HUES48 (cell line): ENCODE measurements at regions not wholly inside any gene's neighbourhood (a gene's known extent, or its start where the extent isn't known, plus 50 kb on each side); places are given as distances from the start of the nearest gene placed in this dataset.

Experiments
- H3K27ac ChIP-seq: one replicate; pipeline ENCODE4 v1.7.0; 2013; ENCODE audit warnings: low read depth, low read length, inconsistent platforms
- H3K27me3 ChIP-seq: 2 replicates; pipeline ENCODE4 v1.6.1; 2013; ENCODE audit warnings: mild to moderate bottlenecking, low read length; ENCODE audit not compliant: control insufficient read depth, insufficient read depth
- H3K36me3 ChIP-seq: 2 replicates; pipeline ENCODE4 v1.6.1; 2013; ENCODE audit warnings: low read length; ENCODE audit not compliant: control insufficient read depth, insufficient read depth
- H3K4me1 ChIP-seq: 2 replicates; pipeline ENCODE4 v1.6.1; 2013; ENCODE audit warnings: mild to moderate bottlenecking, low read length; ENCODE audit not compliant: control insufficient read depth, insufficient read depth
- H3K4me3 ChIP-seq: 2 replicates; pipeline ENCODE4 v1.5.1; 2013; ENCODE audit warnings: mild to moderate bottlenecking, low read depth, low read length
- H3K9ac ChIP-seq: 2 replicates; pipeline ENCODE4 v1.6.1; 2013; ENCODE audit warnings: mild to moderate bottlenecking, low read depth, low read length, moderate library complexity
- H3K9me3 ChIP-seq: 2 replicates; pipeline ENCODE4 v1.6.1; 2013; ENCODE audit warnings: low read length; ENCODE audit not compliant: control insufficient read depth, insufficient read depth

GRCh38 chr13:85367887-85368286 is 431.3 kb downstream of the SLITRK6 start:
- Histone ChIP-seq H3K4me3 (no peak overlapping the region), H3K9me3 (no peaks in the 10 kb centered on the region), H3K36me3 (no peaks in the 10 kb centered on the region), H3K9ac (no peak overlapping the region), H3K4me1 (no peaks in the 10 kb centered on the region), H3K27ac (no peak overlapping the region), H3K27me3 (no peaks in the 10 kb centered on the region)

GRCh38 chr13:85366759-85367417 is 432.3 kb downstream of the SLITRK6 start:
- Histone ChIP-seq H3K9ac (no peak overlapping the region), H3K36me3 (no peaks in the 10 kb centered on the region), H3K27ac (no peak overlapping the region)

GRCh38 chr13:85363504-85363903 is 435.7 kb downstream of the SLITRK6 start:
- Histone ChIP-seq H3K36me3 (no peaks in the 10 kb centered on the region), H3K9ac (no peak overlapping the region), H3K27ac (no peak overlapping the region), H3K4me1 (no peaks in the 10 kb centered on the region), H3K27me3 (no peaks in the 10 kb centered on the region), H3K4me3 (no peak overlapping the region), H3K9me3 (no peaks in the 10 kb centered on the region)

More at GRCh38 chr13:85366759-85367417, 432.3 kb downstream of the SLITRK6 start:
- Histone ChIP-seq H3K9me3 (no peaks in the 10 kb centered on the region), H3K27me3 (no peaks in the 10 kb centered on the region), H3K4me1 (no peaks in the 10 kb centered on the region), H3K4me3 (no peak overlapping the region)

GRCh38 chr13:85362980-85363379 is 436.2 kb downstream of the SLITRK6 start:
- no peaks in the 10 kb centered on the region for H3K9me3 ChIP-seq
- no peak overlapping the region for H3K4me3 ChIP-seq
- H3K9ac ChIP-seq: no peak overlapping the region
- no peaks in the 10 kb centered on the region for H3K36me3 ChIP-seq
- H3K27me3 ChIP-seq: no peaks in the 10 kb centered on the region
- no peak overlapping the region for H3K27ac ChIP-seq
- H3K4me1 ChIP-seq: no peaks in the 10 kb centered on the region

- H3K36me3 ChIP-seq: no peaks in the 10 kb centered on the region
- no peaks in the 10 kb centered on the region for H3K27me3 ChIP-seq
- H3K9me3 ChIP-seq: no peaks in the 10 kb centered on the region
- no peaks in the 10 kb centered on the region for H3K4me1 ChIP-seq
- no peak overlapping the region for H3K27ac ChIP-seq
- H3K9ac ChIP-seq: no peak overlapping the region
- no peak overlapping the region for H3K4me3 ChIP-seq
These were observed 452.0 kb downstream of the SLITRK6 start for GRCh38 chr13:85347251-85347650.

- Histone ChIP-seq H3K27me3 (no peaks in the 10 kb centered on the region), H3K27ac (no peak overlapping the region), H3K36me3 (no peaks in the 10 kb centered on the region), H3K9me3 (no peaks in the 10 kb centered on the region), H3K4me3 (no peak overlapping the region), H3K9ac (no peak overlapping the region), H3K4me1 (no peaks in the 10 kb centered on the region)
These were observed 465.0 kb downstream of the SLITRK6 start for GRCh38 chr13:85334187-85334586.

- Histone ChIP-seq H3K27me3 (no peaks in the 10 kb centered on the region), H3K9me3 (no peaks in the 10 kb centered on the region), H3K4me3 (no peak overlapping the region), H3K9ac (no peak overlapping the region), H3K36me3 (no peaks in the 10 kb centered on the region), H3K27ac (no peak overlapping the region), H3K4me1 (no peaks in the 10 kb centered on the region)
These were observed 465.7 kb downstream of the SLITRK6 start for GRCh38 chr13:85333506-85334020.

GRCh38 chr13:85332615-85333014 is 466.6 kb downstream of the SLITRK6 start:
- no peaks in the 10 kb centered on the region for H3K27me3 ChIP-seq
- no peak overlapping the region for H3K4me3 ChIP-seq
- H3K36me3 ChIP-seq: no peaks in the 10 kb centered on the region
- H3K9ac ChIP-seq: no peak overlapping the region
- no peaks in the 10 kb centered on the region for H3K4me1 ChIP-seq
- H3K27ac ChIP-seq: no peak overlapping the region
- no peaks in the 10 kb centered on the region for H3K9me3 ChIP-seq

GRCh38 chr13:85321734-85322133 is 477.5 kb downstream of the SLITRK6 start:
- no peaks in the 10 kb centered on the region for H3K9me3 ChIP-seq
- no peak overlapping the region for H3K27ac ChIP-seq
- H3K36me3 ChIP-seq: no peaks in the 10 kb centered on the region
- no peaks in the 10 kb centered on the region for H3K4me1 ChIP-seq
- no peak overlapping the region for H3K4me3 ChIP-seq
- H3K27me3 ChIP-seq: no peaks in the 10 kb centered on the region
- no peak overlapping the region for H3K9ac ChIP-seq

GRCh38 chr13:85317781-85318180 is 481.4 kb downstream of the SLITRK6 start:
- H3K9ac ChIP-seq: no peak overlapping the region
- no peaks in the 10 kb centered on the region for H3K9me3 ChIP-seq
- H3K27me3 ChIP-seq: no peaks in the 10 kb centered on the region
- H3K4me3 ChIP-seq: no peak overlapping the region
- H3K27ac ChIP-seq: no peak overlapping the region
- 0 out of 2 replicates have a peak, but pooled peaks cover 4% of the 10 kb centered on the region for H3K4me1 ChIP-seq
- no peaks in the 10 kb centered on the region for H3K36me3 ChIP-seq

GRCh38 chr13:85316506-85317025 is 482.7 kb downstream of the SLITRK6 start:
- H3K27ac ChIP-seq: no peak overlapping the region
- H3K9me3 ChIP-seq: no peaks in the 10 kb centered on the region
- 0 out of 2 replicates have a peak, but pooled peaks cover 4% of the 10 kb centered on the region for H3K4me1 ChIP-seq
- no peak overlapping the region for H3K4me3 ChIP-seq
- no peaks in the 10 kb centered on the region for H3K27me3 ChIP-seq
- no peaks in the 10 kb centered on the region for H3K36me3 ChIP-seq
- H3K9ac ChIP-seq: no peak overlapping the region
